NCI-H1092 treated with DMSO at 0.1 percent for 48 hours (cell line): ENCODE measurements at regions not wholly inside any gene's neighbourhood (a gene's known extent, or its start where the extent isn't known, plus 50 kb on each side); places are given as distances from the start of the nearest gene placed in this dataset.
"Not testable (repeated sequence)": the region's sequence is repeated elsewhere in the genome, so short reads cannot be mapped to it uniquely, and the experiment has no call there.

Experiments used
- DNase-seq: peaks from one replicate; lab custom pipeline; 2025; lab: John Stamatoyannopoulos, UW

GRCh38 chrX:45479835-45480422 is 279.3 kb upstream of the DIPK2B start:
- DNase-seq, result no peak

- no peak for DNase-seq
Observed at GRCh38 chrX:45479196-45479834, 278.6 kb upstream of the DIPK2B start.

GRCh38 chrX:45472968-45473367 is 272.3 kb upstream of the DIPK2B start:
- DNase-seq, result no peak

GRCh38 chrX:45467537-45467936 is 266.9 kb upstream of the DIPK2B start:
- DNase-seq, result not testable (repeated sequence)

DNA sequence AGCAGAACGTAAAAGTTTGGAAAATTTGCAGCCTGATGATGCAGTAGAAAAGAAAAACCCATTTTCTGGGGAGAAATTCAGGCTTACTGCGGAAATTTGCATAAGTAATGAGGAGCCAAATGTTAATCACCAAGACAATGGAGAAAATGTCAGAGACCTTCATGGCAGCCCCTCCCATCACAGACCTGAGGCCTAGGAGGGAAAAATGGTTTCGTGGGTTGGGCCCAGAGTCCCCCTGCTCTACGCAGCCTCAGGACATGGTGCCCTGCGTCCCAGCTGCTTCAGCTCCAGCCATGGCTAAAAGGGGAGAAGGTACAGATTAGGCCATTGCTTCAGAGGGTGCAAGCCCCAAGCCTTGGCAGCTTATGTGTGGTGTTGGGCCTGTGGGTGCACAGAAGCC is 255.1 kb upstream of the DIPK2B start:
- not testable (repeated sequence) for DNase-seq

DNA sequence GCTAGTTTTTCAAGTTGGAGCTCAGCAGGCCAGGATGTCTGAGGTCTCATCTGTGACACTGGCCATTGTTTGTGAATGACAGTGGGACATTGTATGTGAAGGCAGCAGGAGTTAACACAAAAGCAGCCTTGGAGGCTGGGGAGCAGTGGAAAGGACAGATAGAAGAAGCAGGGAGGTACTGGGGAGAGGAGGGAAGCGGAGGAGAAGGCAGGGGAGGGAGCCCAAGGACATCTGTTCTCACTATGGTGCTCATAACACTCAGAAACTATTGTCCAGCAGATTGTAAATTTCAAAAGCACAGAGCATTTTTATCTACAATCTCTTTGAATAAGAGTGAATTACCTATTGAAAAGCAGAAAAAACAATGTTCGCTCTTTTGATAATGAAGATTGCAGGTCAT is 253.6 kb upstream of the DIPK2B start:
- DNase-seq, result no peak

DNA sequence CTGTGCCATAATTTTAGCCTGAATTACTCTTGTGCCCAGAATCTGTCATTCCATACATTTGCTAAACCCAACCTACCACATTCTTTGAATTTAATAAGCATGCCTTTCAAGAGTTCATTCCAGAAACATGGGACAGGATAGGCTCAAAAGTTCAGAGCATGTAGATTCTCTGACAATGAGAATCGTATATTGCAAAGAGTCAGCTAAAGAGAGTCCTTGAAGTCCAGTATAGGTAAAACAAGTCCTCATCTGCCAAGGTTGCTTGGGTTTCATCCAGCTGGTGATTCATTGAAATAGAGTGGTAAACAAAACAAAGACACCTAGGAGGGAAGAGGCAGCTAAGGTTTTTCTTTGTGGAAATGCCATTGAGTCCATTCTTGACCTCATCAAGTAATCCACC is 249.3 kb upstream of the DIPK2B start:
- DNase-seq, result no peak

DNA sequence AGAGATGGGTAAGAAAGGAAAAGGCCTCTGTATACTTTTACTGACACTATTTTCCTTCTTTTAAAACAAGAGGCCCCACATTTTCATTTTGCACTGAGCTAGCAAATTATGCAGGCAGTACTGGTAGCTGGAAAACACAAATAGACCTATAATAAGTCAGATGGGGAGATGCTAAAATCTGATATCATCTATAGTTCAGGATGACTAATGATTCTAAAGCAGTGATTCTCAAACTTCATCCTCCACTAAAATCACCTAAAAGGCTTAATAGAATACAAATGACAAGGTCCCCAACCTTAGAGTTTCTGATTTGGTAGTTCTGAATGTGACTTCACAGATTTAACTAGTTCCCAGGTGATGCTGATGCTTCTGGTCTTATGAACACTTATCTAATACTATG is 247.3 kb upstream of the DIPK2B start:
- DNase-seq, result no peak

DNA sequence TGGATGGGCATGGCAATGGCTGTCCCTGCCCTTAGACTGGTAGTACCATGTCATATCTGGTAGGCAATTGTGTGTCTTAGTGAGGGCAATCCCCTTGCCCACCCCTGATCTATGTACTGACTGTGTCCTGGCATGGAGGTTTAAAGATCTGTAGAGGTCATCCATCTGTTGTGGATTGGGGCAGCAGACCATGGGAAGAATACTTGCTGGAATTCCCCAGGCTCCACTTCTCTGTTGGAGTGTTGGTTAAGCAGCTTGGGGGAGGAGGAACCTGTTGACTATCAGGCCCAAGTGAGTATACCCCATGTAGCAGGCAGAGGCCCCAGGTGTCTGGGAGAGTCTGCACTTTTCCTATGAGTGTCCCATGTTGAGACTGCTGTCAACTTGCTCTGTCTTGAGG is 246.7 kb upstream of the DIPK2B start:
- DNase-seq, result no peak

- DNase-seq, result no peak
Observed at GRCh38 chrX:45445745-45446412, 245.2 kb upstream of the DIPK2B start.

DNA sequence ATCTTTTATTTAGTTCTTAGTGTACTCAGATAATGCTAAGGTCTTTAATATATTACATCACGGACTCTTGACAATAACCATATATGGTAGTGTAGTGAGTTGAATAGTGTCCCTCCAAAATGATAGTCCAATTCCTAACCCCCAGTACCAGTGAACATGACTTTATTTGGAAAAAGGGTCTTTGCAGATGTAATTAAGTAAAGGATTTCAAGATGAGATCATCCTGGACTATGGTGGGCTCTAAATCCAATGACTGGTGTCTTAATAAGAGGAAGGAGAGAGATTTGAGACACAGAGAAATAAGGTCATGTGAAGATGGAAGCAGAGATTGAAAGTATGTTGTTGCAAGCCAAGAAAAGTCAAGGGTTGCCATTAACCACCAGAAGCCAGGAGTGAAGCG is 236.5 kb upstream of the DIPK2B start:
- no peak for DNase-seq

DNA sequence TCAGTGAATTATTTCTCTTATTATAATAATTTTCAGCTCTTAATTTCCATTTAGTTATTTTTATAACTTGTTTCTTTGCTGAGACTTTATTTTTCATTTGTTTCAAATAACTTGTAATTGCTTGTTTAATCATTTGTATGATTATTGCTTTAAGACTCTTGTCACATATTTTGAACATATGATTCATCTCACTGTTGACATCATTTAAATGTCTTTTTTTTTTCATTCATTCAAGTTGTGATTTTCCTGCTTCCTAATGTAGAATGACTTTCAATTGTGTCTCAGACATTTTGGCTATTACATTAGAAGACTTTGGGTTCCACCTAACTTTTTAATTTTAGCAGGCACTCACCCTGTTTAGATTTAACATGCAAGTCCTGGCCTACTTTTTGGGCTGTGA is 234.8 kb upstream of the DIPK2B start:
- no peak for DNase-seq

- DNase-seq, result no peak
Observed at GRCh38 chrX:45434231-45434630, 233.6 kb upstream of the DIPK2B start.

DNA sequence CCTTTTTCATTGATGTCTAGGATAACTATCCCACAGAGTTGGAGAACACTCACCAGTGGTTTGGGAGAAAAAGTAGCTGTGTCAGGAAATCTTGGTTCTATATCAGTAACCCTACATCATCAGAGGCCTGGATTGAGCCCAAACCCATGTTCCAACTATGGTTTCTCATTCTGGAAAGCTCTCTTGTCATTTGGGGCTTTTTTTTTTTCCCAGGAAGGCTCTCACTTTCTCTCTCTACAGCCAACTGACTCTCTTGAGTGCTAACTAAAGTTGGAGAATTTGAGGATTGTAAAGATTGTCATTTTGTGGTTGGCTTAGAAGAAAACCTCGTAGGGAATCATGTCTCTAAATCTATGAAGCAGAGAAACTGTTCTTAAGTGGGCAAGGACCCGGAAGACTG is 228.2 kb upstream of the DIPK2B start:
- DNase-seq, result no peak

GRCh38 chrX:45424326-45424725 is 223.7 kb upstream of the DIPK2B start:
- no peak for DNase-seq

DNA sequence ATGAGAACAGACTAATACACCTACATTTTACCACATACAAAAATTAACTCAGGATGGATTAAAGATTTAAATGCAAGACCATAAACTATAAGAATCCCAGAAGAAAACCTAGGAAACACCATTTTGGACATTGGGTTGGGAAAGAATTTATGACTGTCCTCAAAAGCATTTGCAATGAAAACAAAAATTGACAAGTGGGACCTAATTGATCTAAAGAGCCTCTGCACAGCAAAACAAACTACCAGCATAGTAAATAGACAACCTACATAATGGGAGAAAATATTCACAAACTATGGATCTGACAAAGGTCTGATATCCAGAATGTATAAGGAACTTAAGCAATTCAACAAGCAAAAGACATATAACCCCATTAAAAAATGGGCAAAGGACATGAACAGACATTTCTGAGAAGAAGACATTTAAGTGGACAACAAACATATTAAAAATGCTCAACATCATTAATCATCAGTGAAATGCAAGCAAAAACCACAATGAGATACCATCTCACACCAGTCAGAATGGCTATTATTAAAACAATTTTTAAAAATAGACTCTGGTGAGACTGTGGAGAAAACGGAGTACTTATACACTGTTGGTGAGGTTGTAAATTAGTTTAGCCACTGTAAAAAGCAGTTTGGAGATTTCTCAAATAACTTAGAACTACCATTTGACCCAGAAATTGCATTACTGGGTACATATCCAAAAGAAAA is 221.7 kb upstream of the DIPK2B start:
- no peak for DNase-seq

GRCh38 chrX:45421806-45422205 is 221.1 kb upstream of the DIPK2B start:
- DNase-seq, result no peak

DNA sequence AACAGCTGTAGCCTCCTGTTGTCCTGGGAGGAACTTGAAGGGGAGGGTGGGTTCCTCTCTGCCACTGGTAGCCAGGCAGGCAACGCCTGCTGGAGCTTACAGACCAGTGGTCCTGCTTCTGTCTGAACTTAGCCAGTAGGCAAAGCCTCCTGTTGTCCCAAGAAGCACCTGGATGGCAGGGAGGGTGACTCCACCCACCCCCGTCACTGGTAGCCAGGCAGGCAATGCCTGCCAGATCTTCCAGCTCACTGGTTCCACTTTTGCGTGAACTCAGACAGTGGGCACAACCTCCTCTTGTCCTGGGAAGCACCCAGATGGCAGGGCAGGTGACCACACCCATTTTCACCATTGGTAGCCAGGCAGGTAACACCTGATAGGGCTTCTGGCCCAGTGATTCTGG is 203.5 kb upstream of the DIPK2B start:
- DNase-seq, result no peak

- DNase-seq, result no peak
Observed at GRCh38 chrX:45401923-45402322, 201.2 kb upstream of the DIPK2B start.

DNA sequence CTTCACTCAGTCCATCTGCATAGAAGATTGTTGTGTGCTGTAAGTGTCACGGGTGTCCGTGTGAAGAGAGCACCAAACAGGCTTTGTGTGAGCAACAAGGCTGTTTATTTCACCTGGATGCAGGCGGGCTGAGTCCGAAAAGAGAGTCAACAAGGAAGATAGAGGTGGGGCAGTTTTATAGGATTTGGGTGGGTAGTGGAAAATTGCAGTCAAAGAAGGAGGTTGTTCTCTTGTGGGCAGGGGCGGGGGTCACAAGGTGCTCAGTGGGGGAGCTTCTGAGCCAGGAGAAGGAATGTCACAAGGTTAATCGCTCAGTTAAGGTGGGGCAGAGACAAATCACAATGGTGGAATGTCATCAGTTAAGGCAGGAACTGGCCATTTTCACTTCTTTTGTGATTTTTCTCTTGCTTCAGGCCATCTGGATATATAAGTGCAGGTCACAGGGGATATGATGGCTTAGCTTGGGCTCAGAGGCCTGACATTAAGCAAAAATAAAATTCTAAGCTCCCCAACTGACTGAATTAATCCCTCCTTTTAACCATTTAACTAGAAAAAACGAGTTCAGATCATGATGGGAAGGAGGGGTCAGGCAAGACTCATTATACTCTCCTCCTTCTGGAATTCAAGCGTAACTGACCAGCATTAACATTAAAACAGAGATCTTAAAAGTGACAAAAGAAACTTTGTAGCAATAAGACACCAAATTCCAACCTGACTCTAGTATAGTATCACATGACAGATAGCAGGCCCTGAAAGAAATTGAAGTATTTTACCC is 200.5 kb upstream of the DIPK2B start:
- DNase-seq, result not testable (repeated sequence)

DNA sequence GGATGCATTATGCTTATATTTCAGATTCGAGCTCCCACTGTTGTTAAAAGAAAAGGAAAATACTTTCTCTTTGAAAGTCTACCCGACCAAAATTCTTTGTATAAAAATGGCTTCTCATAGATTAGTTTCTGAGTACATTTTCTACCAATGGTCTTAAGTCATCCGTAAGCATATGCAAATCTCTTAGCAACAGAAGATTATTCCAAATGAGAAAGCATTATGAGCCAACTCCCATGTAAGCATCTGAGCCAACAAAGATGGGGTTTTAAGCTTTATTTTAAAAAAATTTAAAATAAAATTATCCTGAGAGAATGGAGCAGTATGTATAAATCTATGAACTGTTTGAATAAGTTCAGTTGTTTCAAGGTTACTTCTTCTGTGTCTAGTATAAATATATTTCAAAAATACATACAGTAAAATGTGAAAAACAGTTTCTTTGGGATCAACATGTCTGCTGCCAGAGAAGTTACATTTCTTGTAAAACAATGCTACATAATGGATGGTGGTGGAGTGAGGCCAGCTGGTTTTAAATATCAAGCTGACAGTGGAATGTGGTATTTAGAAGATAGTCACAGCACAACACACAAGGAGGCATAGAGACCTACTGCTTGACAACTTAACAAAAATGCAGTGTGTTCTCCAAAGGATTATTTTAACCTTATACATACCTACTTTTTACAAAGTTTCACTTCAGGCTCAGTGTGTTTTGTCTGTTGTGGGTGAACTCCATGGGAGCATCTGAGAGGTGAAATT is 199.5 kb upstream of the DIPK2B start:
- no peak for DNase-seq

DNA sequence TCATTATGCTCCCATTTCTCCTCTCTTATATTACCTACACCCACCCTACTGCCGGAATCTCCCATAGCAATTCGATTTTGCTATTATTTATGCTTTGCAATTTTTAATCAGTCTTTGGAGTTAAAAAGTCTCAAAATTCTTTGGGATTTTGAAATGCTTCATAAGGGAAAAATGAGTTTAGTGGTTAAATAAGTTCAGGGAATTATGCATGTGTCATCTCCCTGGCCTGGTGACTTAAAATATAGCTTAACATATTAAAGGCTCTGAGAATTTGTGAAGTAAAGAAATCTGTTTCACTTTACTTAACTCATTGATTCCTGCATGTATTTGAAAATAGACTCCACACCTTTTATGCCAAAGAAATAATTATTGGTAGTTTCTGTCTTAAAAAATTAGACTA is 185.1 kb upstream of the DIPK2B start:
- no peak for DNase-seq
